NCI-H82 treated with DMSO at 0.1 percent for 48 hours (cell line): ENCODE measurements at regions not wholly inside any gene's neighbourhood (a gene's known extent, or its start where the extent isn't known, plus 50 kb on each side); places are given as distances from the start of the nearest gene placed in this dataset.
"Not testable (repeated sequence)": the region's sequence is repeated elsewhere in the genome, so short reads cannot be mapped to it uniquely, and the experiment has no call there.

Experiments used
- DNase-seq: peaks from one replicate; lab custom pipeline; 2025; ENCODE audit not compliant: unreplicated experiment; lab: John Stamatoyannopoulos, UW

GRCh38 chr5:42989190-42989589 is 50.9 kb downstream of the ANXA2R start:
- no peak for DNase-seq

- DNase-seq = no peak
Measured at GRCh38 chr5:42988568-42988967, 51.6 kb downstream of the ANXA2R start.

- DNase-seq = no peak
Measured at GRCh38 chr5:42985129-42986037, 54.7 kb downstream of the ANXA2R start.

GRCh38 chr5:42984307-42984706 is 55.8 kb downstream of the ANXA2R start:
- DNase-seq = no peak

GRCh38 chr5:42982107-42982622 is 58.0 kb downstream of the ANXA2R start:
- peak; percentile 82 for DNase-seq

GRCh38 chr5:42981417-42982106 is 58.6 kb downstream of the ANXA2R start:
- DNase-seq = not testable (repeated sequence)

- not testable (repeated sequence) for DNase-seq
Measured at GRCh38 chr5:42981015-42981414, 59.1 kb downstream of the ANXA2R start.

- not testable (repeated sequence) for DNase-seq
Measured at GRCh38 chr5:42980391-42980790, 59.7 kb downstream of the ANXA2R start.

GRCh38 chr5:42979242-42979641 is 60.9 kb downstream of the ANXA2R start:
- DNase-seq = not testable (repeated sequence)

- DNase-seq = no peak
Measured at GRCh38 chr5:42974536-42974935, 65.6 kb downstream of the ANXA2R start.

GRCh38 chr5:42970636-42971559 is 69.2 kb downstream of the ANXA2R start:
- DNase-seq = peak; percentile 64

- DNase-seq = no peak
Measured at GRCh38 chr5:42965934-42966333, 74.2 kb downstream of the ANXA2R start.

- DNase-seq = no peak
Measured at GRCh38 chr5:42963412-42963811, 76.7 kb downstream of the ANXA2R start.

GRCh38 chr5:42962124-42962523 is 78.0 kb downstream of the ANXA2R start:
- no peak for DNase-seq

- no peak for DNase-seq
Measured at GRCh38 chr5:42960506-42960905, 79.6 kb downstream of the ANXA2R start.

GRCh38 chr5:42956551-42956950 is 83.6 kb downstream of the ANXA2R start:
- DNase-seq = no peak

- no peak for DNase-seq
Measured at GRCh38 chr5:42953041-42953440, 87.1 kb downstream of the ANXA2R start.

- DNase-seq = no peak
Measured at GRCh38 chr5:42952578-42952974, 87.5 kb downstream of the ANXA2R start.

- DNase-seq = no peak
Measured at GRCh38 chr5:42951293-42951840, 88.8 kb downstream of the ANXA2R start.

GRCh38 chr5:42950456-42951292 is 89.4 kb downstream of the ANXA2R start:
- DNase-seq = no peak
